Esophagus (tissue), 2 donors: ENCODE measurements at regions not wholly inside any gene's neighbourhood (a gene's known extent, or its start where the extent isn't known, plus 50 kb on each side); places are given as distances from the start of the nearest gene placed in this dataset.

Experiments
- H3K27ac ChIP-seq, 2 donors: one replicate each; pipeline ENCODE4 v1.5.1; 2013; ENCODE audit warnings: low read depth in 2 of 2, mild to moderate bottlenecking in 2 of 2, inconsistent platforms in 1 of 2, low read length in 1 of 2, moderate library complexity in 1 of 2
- H3K27me3 ChIP-seq, 2 donors: one replicate each; pipeline ENCODE4 v1.6.1; 2013; ENCODE audit warnings: low read length in 2 of 2, control low read depth in 1 of 2, mild to moderate bottlenecking in 1 of 2; ENCODE audit not compliant: insufficient read depth in 2 of 2, control insufficient read depth in 1 of 2
- H3K36me3 ChIP-seq, 2 donors: one replicate each; pipeline ENCODE4 v1.6.1; 2013; ENCODE audit warnings: low read length in 1 of 2; ENCODE audit not compliant: control insufficient read depth in 2 of 2, insufficient read depth in 2 of 2
- H3K4me1 ChIP-seq, 2 donors: one replicate each; pipeline ENCODE4 v1.6.1; 2013; ENCODE audit warnings: low read length in 1 of 2; ENCODE audit not compliant: control insufficient read depth in 2 of 2, insufficient read depth in 2 of 2
- H3K4me3 ChIP-seq, 2 donors: one replicate each; pipeline ENCODE4 v1.5.1; 2013; ENCODE audit warnings: low read length in 2 of 2, mild to moderate bottlenecking in 2 of 2, low read depth in 1 of 2, moderate library complexity in 1 of 2
- H3K9me3 ChIP-seq, 2 donors: one replicate each; pipeline ENCODE4 v1.6.1; 2013; ENCODE audit warnings: mild to moderate bottlenecking in 2 of 2, low read depth in 1 of 2, low read length in 1 of 2, moderate library complexity in 1 of 2; ENCODE audit not compliant: control insufficient read depth in 2 of 2, insufficient read depth in 1 of 2
- WGBS, 2 donors: extraction: QIAGEN DNeasy Blood & Tissue Kit; methylation state at CpG; one replicate each; pipeline ENCODE4 v1.1.7; 2013; 5-methylcytosine and 5-hydroxymethylcytosine counted together
- donor health status: healthy with polysubstance abuse.
- donor health status: Bipolar disorder and iron deficiency.

GRCh38 chr14:97312910-97313309 lies 515.7 kb downstream of the VRK1 start:
- Histone ChIP-seq H3K27ac (no peak overlapping the region), H3K4me1 (no peaks in the 10 kb centered on the region), H3K36me3 (no peaks in the 10 kb centered on the region), H3K4me3 (no peak overlapping the region), H3K27me3 (no peaks in the 10 kb centered on the region), H3K9me3 (peaks cover 0 to 3% of the 10 kb centered on the region in 2 donors)

GRCh38 chr14:97315790-97316189 lies 518.6 kb downstream of the VRK1 start:
- 41 to 57% methylated on average over 5 of the region's 5 CpGs for WGBS, 2 donors

GRCh38 chr14:97318380-97318779 lies 521.2 kb downstream of the VRK1 start:
- 73 to 81% methylated on average over 2 of the region's 2 CpGs for WGBS, 2 donors
- H3K9me3 ChIP-seq, result peaks cover 0 to 3% of the 10 kb centered on the region in 2 donors
- no peak overlapping the region for H3K27ac ChIP-seq
- H3K27me3 ChIP-seq, result no peaks in the 10 kb centered on the region
- no peaks in the 10 kb centered on the region for H3K4me1 ChIP-seq
- H3K36me3 ChIP-seq, result no peaks in the 10 kb centered on the region
- H3K4me3 ChIP-seq, result no peak overlapping the region

More at GRCh38 chr14:97315790-97316189, 518.6 kb downstream of the VRK1 start:
- no peak overlapping the region for H3K4me3 ChIP-seq
- H3K9me3 ChIP-seq, result peaks cover 0 to 3% of the 10 kb centered on the region in 2 donors
- H3K4me1 ChIP-seq, result no peaks in the 10 kb centered on the region
- H3K27me3 ChIP-seq, result no peaks in the 10 kb centered on the region
- H3K36me3 ChIP-seq, result no peaks in the 10 kb centered on the region
- H3K27ac ChIP-seq, result no peak overlapping the region

GRCh38 chr14:97319691-97320090 lies 522.5 kb downstream of the VRK1 start:
- Histone ChIP-seq H3K4me3 (no peak overlapping the region), H3K36me3 (no peaks in the 10 kb centered on the region), H3K4me1 (no peaks in the 10 kb centered on the region), H3K27me3 (no peaks in the 10 kb centered on the region), H3K9me3 (peaks cover 0 to 3% of the 10 kb centered on the region in 2 donors), H3K27ac (no peak overlapping the region)
- WGBS, 2 donors, result 60 to 73% methylated on average over 3 of the region's 3 CpGs

GRCh38 chr14:97328743-97329142 lies 531.6 kb downstream of the VRK1 start:
- WGBS, 2 donors, result 89 to 92% methylated on average over 3 of the region's 3 CpGs
- no peak overlapping the region for H3K27ac ChIP-seq
- H3K9me3 ChIP-seq, result no peaks in the 10 kb centered on the region
- H3K27me3 ChIP-seq, result no peaks in the 10 kb centered on the region
- no peaks in the 10 kb centered on the region for H3K36me3 ChIP-seq
- no peak overlapping the region for H3K4me3 ChIP-seq
- no peaks in the 10 kb centered on the region for H3K4me1 ChIP-seq

GRCh38 chr14:97329701-97330100 lies 532.5 kb downstream of the VRK1 start:
- Histone ChIP-seq H3K36me3 (no peaks in the 10 kb centered on the region), H3K9me3 (no peaks in the 10 kb centered on the region), H3K4me1 (no peaks in the 10 kb centered on the region), H3K27ac (no peak overlapping the region), H3K4me3 (no peak overlapping the region), H3K27me3 (no peaks in the 10 kb centered on the region)
- WGBS, 2 donors, result 84 to 92% methylated on average over 2 of the region's 2 CpGs

GRCh38 chr14:97331058-97331457 lies 533.9 kb downstream of the VRK1 start:
- WGBS, 2 donors, result 87 to 89% methylated on average over 3 of the region's 3 CpGs
- H3K9me3 ChIP-seq, result no peaks in the 10 kb centered on the region

GRCh38 chr14:97331526-97331925 lies 534.3 kb downstream of the VRK1 start:
- Histone ChIP-seq H3K36me3 (no peaks in the 10 kb centered on the region), H3K27me3 (no peaks in the 10 kb centered on the region), H3K9me3 (no peaks in the 10 kb centered on the region), H3K4me1 (no peaks in the 10 kb centered on the region), H3K27ac (no peak overlapping the region), H3K4me3 (no peak overlapping the region)
- 66 to 68% methylated on average over 3 of the region's 3 CpGs for WGBS, 2 donors

More at GRCh38 chr14:97331058-97331457, 533.9 kb downstream of the VRK1 start:
- Histone ChIP-seq H3K27me3 (no peaks in the 10 kb centered on the region), H3K4me1 (no peaks in the 10 kb centered on the region), H3K36me3 (no peaks in the 10 kb centered on the region), H3K4me3 (no peak overlapping the region), H3K27ac (no peak overlapping the region)

GRCh38 chr14:97336179-97336578 lies 539.0 kb downstream of the VRK1 start:
- 95% methylated on average over 1 of the region's 1 CpG for WGBS, 2 donors
- no peaks in the 10 kb centered on the region for H3K27me3 ChIP-seq
- H3K36me3 ChIP-seq, result no peaks in the 10 kb centered on the region
- H3K9me3 ChIP-seq, result peaks cover 0 to 9% of the 10 kb centered on the region in 2 donors
- H3K4me3 ChIP-seq, result no peak overlapping the region
- H3K4me1 ChIP-seq, result no peaks in the 10 kb centered on the region
- no peak overlapping the region for H3K27ac ChIP-seq

- Histone ChIP-seq H3K4me1 (no peaks in the 10 kb centered on the region), H3K36me3 (no peaks in the 10 kb centered on the region), H3K4me3 (no peak overlapping the region), H3K27me3 (no peaks in the 10 kb centered on the region), H3K9me3 (peaks cover 0 to 9% of the 10 kb centered on the region in 2 donors), H3K27ac (no peak overlapping the region)
- WGBS, 2 donors, result 62 to 68% methylated on average over 5 of the region's 5 CpGs
These were observed 539.6 kb downstream of the VRK1 start for GRCh38 chr14:97336816-97337215.
